ENCODE measurements at regions not wholly inside any gene's neighbourhood (a gene's known extent, or its start where the extent isn't known, plus 50 kb on each side); places are given as distances from the start of the nearest gene placed in this dataset.
A peak's percentile ranks its signal among the peaks of the same experiment; 100 is the strongest.
"Not testable (repeated sequence)": the region's sequence is repeated elsewhere in the genome, so short reads cannot be mapped to it uniquely, and the experiment has no call there.

DNA sequence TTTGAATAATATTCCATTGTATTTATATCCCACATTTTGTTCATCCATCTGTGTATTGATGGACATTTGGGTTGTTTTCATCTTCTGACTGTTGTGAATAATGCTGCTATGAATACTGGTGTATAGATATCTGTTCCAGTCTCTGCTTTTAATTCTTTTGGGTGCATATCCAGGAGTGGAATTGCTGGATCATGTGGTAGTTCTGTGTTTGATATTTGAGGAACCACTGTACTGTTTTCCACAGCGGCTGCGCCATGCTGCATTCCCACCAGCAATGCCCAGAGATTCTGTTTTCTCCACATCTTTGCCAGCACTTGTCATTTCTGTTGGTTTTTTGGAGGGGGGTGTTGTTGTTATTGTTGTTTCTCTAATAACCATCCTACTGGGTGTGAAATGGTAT is 131.6 kb upstream of the KIF26B start:
- no peak for DNase-seq

DNA sequence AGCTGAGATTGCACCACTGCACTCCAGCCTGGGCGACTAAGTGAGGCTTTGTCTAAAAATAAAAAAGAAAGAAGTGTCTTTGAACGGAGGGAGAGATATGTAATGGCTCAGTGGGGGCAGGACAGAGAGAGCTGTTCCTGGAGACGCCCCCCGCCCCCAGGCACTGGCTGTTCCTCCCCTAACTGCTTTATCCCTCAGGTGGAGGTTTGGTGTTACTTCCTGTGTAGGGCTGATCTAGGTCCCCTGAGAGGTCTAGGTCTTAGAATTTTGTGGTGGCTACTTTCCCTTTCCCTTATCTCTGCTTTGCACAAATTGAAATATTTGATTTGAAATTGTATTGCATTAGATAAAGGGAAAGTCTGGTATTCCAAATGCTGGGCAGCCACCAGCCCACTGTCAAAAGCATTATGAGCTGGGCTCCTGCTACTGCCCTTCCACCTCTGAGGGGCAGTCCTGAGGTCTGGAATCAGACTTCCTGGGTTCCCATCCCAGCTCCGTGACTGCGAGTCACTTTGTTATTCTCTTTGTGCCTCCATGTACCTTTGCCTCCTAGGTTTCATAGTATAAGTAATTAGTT is 134.8 kb upstream of the KIF26B start:
- DNase-seq = no peak

DNA sequence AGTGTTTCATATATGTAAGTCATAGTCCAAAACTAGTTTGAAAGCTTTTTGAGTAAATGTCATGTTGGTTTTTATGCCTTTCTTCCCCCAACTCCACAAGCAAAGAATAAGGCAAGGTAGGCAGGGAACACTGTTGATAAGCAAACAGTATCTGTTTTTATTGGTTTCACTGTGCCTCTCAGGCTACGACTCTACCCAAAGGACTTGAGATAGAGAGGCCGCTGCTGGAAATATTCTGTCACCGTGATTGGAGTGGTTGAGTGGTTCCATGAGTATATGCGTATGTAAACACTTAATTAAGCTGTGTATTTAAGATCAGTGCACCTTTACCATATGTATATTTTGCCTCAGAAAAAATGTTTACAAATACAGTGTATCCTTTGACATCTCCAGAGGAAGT is 138.1 kb upstream of the KIF26B start:
- DNase-seq = peak; percentile 79

DNA sequence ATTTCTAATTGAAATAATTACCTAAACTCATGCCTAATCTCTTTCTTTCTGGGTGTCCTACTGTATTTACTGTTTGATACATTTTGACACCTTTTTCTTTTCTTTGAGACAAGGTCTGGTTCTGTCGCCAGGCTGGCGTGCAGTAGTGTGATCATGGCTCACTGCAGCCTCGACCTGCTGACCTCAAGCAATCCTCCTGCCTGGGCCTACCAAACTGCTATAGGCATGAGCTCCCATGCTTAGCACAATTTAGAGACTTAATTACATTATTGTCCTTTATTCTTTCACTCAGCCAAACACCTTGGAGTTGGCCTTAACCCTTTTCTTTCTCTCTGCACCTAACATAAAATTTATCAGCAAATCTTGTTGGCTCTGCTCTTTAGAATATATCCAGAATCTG is 139.8 kb upstream of the KIF26B start:
- DNase-seq = no peak

DNA sequence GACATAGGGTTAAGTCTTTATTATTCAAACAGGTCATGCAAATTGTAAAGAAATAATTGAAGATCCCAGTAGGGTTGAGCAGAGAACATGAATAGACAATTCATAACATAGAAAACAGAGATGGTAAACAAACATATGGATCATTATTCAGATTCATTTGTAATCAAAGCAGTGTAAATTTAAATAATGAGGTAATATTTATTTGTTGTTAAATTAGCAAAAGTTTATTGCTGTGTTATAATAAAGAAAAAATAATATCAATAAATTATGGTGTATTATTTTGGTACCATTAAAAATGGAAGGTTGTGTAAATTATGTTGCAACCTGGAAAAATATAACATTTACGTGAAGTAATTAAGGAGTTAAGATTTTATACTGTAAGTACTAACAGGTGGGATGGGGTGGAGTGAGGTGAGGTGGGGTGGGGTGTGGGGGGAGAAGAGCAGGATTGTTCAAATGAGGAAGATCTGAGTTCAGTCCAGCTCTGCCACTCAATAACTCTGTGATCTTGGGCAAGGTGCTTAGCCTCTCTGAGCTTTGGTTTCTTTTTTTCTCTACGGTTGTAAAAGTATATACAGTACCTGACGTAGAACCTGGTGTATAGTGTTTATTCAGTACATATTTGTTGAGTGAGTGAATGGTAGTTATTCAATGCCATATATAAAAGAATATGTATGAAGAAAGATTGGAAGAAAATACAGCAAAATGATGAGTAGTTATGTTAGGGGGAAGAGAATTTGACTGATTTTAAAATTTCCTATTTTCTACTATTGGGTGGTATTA is 140.3 kb upstream of the KIF26B start:
- no peak for DNase-seq

DNA sequence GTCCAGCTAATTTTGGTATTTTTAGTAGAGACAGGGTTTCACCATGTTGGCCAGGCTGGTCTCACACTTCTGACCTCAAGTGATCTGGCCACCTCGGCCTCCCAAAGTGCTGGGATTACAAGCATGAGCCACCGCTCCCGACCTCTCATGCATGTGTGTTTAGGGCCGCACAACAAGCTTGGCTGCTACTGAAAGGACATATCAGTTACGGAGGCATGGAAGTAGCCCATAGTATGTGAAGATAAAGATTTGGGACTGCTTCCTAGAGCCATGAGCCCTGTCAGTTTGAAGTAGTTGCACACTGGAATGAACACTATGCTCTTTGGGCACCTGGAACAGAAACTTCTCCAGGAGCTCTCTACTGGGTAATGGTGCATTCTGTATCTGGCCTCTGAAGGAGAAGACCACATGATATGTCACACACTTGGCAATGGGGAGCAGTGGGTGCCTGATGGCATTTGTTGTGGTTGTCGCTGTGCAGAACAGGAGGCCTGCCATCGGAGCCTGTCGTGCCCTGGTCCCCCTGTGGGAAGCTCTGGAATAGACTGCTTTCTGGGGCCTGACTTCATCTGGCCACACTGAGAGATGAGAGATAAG is 144.7 kb upstream of the KIF26B start:
- no peak for DNase-seq

DNA sequence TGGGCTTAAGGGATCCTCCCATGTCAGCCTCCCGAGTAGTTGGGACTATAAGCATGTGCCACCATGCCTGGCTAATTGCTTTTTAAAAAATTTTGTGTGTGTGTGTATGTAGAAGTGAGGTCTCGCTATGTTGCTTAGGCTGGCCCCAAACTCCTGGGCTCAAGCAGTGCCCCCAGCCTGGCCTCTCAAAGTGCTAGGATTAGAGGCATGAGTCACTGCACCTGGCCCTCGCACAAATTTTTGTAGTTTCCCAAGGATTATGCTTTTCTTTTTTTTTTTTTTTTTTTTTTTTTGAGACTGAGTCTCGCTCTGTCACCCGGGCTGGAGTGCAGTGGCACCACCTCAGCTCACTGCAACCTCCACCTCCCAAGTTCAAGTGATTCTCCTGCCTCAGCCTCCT is 144.4 kb upstream of the HNRNPU start:
- DNase-seq = no peak

DNA sequence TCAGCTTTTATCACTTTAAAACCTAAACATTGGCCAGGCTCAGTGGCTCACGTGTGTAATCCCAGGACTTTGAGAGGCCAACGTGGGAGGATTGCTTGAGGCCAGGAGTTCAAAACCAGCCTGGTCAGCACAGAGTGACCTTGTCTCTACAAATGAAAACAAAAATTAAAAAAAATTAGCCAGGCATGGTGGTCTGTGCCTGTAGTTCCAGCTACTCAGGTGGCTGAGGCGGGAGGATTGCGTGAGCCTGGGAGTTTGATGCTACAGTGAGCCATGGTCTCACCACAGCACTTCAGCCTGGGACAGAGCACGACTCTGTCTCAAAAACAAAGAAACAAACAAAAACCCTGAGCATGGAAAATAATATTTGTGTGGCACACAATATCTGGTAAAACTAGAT is 143.5 kb upstream of the HNRNPU start:
- DNase-seq = no peak

DNA sequence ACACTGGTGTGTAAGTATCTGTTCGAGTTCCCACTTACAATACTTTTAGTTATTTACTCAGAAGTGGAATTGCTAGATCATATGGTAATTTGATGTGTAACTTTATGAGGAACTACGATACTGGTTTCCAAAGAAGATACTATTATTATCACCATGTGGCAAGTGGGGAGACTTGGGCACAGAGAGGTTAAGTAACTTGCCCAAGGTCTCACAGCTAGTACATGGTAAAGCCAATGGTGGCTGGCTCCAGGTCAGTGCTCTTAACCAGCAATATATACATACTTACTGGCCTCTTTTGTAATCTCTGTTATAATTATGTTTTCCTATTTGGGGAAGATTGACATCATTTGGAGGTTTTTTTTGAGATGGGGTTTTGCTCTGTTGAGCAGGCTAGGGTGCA is 138.9 kb upstream of the HNRNPU start:
- no peak for DNase-seq

DNA sequence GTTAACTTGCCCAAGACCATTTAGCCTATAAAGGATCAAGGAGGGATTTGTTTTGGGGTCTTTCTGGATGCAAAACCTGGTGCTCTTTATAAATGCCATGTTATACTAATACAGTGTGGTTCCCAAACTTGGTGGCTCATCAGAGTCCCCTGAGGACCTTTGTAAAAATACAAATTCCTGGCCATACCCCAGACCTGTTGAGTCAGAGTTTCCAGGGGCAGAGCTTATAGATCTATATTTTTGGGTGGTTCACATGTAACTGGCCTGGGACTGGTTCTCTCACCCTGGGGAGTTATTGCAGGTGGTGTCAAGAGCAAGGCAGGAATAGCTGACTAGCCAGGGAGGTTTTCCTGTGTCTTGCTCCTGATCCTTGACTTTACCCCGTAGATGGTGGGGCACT is 136.9 kb upstream of the HNRNPU start:
- DNase-seq = no peak

DNA sequence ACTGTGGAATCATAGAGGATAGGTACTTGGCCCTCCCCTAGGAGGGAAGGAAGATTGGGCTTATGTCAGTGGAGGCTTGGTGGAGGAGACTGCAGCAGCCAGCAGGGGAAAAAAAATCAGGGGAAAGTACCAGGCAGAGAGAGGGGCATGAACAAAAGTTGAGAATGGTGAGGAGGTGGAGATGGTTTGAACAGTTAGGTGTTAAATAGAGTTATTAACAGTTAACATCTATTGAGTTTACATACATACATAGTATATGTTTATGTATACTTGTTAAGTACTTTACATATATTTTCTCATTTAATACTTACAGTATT is 136.5 kb upstream of the HNRNPU start:
- DNase-seq = no peak

DNA sequence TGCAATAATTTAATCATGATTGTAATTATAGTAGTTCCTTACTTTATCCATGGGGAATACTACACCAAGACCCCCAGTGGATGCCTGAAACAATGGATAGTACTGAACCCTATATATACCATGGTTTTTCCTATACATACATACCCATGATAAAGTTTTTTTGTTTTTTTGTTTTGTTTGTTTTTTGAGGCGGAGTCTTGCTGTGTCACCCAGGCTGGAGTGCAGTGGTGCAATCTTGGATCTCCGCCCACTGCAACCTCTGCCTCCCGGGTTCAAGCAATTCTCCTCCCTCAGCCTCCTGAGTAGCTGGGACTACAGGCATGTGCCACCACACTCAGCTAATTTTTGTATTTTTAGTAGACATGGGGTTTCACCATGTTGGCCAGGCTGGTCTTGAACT is 135.3 kb upstream of the HNRNPU start:
- DNase-seq = not testable (repeated sequence)

DNA sequence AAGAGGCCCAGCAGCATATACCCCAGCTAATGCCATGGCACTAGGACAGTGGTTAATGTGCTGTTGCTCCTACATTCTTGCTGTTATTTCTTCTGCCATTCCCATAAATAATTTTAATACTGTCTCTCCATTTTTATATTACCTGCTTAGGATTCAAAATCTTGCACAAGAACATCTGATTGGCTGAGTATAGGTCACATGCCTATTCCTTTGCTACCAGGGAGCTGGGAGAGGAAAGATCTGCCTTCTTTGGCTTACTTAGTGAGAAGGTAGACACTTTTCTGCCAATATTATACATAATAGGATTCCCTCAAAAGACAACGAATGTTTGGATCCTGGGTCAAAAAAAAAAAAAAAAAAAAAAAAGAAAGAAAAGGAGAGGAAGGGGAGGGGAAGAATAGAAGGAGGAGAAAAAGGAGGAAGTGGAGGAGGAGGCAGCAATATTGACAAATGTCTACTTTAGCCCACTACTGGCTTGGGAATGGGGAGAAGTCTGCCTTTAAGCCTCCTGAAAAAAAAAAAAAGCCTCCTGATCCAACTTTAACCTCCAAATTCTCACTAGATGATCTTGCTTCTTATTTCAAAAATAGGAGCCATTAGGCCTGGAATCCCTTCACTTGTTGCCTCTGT is 134.5 kb upstream of the HNRNPU start:
- DNase-seq = no peak

DNA sequence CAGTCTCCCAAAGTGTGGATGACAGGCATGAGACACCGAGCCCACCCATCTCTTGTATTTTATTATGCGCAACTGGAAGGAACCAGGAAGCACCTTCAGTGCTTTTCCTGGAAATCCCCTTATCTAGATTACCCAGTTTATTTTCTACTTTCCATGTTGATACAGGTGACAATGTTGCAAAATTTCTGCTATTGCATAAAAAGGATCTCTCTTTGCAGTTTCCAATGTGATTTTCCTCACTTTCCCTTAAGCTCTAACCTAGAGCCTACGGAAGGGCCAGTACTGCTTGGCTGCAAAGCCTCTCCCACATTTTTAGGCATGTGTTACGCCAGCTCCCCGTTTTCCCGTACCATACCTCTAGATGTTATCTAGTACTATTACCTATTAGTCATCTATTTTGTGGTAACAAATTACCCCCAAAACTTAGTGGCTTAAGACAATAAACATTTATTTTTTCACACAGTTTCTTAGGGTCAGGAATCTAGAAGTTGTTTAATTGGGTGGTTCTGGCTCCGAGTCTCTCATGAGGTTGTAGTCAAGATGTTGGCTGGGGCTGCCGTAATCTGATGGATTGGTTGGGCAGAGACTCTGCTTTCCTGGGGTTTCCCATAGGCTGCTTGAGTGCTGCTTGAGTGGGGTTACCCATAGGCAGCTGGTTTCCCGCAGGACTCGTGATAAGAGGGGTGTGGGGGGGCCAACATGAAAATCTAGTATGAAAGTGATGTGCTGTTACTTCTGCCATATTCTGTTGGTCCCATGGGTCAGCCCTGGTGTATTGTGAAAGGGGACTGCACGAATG is 131.5 kb upstream of the HNRNPU start:
- DNase-seq = no peak

DNA sequence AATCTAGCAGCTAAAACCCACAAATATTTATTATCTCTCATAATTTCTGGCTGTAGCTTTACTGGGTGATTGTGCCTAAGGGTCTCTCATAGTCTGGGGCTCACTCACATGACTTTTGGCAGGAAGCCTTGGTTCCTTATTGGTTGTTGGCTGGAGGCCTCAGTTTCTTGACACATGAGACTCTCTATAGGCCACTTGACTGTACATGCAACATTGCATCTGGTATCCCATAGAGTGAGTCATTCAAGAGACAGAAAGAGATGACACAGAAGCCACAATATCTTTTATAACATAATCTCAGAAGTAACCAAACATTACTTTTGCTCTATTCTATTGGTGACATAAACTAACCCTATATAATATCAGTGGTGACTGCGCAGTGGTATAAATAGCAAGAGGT is 128.5 kb upstream of the HNRNPU start:
- no peak for DNase-seq

DNA sequence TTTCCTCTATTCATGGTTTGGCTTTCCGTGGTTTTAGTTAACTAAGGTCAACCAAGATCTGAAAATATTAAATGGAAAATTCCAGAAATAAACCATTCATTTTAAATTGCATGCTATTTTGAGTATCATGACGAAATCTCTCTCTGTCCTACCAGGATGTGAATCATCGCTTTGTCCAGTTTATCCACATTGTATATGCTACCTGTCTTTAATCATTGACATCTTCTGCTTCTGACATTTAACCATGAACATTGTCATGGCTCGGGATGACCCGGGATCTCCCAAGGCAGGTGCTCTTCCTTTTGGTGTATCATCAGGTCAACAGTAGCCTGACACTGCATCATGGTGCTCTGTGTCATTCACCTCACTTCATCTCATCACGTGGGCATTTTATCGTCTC is 125.5 kb upstream of the HNRNPU start:
- no peak for DNase-seq

DNA sequence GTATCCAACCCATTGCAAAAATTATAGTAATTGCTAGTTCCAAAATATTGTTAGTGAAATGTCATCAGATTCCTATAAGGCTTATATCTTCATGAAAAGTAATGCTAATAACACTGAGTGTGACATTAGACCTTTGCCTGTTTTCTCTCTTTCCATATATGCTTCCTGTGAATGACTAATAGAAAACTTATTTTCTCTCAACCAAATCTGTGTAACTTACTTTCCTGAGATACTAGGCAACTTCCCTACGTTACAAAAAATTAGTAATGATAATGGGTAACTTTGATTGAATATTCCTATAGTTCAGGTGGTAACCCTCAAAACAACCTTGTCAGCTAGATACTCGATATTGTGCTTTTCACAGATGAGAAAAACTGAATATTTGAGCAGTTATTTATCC is 124.2 kb upstream of the HNRNPU start:
- DNase-seq = no peak

DNA sequence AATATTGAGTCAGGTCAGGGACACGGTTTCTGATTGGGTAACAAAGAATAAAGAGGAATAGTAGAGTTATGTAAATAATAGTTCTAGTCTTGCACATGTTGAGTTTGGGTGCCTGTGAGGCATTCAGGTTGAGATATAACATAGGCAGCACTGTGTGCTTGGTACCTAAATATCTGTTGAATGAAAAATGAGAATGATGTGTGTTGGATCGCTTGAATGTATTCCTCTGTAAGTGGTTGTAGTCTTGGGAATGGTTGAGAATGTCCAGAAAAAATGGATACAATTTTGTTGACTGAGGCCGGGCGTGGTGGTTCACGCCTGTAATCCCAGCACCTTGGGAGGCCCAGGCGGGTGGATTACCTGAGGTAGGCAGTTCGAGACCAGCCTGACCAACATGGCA is 116.3 kb upstream of the HNRNPU start:
- DNase-seq = no peak

DNA sequence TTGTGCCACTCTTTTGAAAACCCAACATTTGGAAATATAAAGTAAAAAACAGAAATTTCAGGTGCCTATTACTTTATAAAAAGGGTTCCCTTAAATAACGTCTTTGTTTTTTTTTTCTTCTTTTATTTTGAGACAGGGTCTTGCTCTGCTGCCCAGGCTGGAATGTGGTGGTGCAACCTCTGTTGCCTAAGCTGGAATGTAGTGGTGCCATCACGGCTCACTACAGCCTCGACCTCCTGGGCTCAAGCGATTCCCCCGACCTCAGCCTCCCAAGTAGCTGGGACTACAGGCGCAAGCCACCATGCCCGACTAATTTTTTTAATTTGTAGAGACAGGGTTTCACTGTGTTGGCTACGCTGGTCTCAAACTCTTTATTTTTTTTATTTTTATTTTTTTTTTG is 110.2 kb upstream of the HNRNPU start:
- no peak for DNase-seq

DNA sequence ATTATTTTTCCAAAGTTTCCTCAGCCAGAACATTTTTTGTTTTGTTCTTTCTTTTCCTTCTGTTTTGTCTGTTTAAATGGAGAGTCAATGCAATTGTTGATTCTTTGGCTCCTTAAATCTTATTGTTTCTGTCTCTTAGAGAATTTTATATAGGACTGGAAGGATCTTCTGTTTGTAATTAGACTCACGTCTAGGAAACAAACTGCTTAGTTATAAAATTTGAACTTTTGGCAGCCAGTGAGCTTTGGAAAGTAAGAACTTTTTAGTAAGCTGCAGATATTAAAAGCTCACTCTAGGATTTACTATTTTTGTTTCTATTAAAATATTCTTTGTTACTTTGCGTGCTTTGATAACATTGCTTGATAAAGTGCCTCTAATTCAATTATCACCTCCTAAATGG is 109.8 kb upstream of the HNRNPU start:
- no peak for DNase-seq

DNA sequence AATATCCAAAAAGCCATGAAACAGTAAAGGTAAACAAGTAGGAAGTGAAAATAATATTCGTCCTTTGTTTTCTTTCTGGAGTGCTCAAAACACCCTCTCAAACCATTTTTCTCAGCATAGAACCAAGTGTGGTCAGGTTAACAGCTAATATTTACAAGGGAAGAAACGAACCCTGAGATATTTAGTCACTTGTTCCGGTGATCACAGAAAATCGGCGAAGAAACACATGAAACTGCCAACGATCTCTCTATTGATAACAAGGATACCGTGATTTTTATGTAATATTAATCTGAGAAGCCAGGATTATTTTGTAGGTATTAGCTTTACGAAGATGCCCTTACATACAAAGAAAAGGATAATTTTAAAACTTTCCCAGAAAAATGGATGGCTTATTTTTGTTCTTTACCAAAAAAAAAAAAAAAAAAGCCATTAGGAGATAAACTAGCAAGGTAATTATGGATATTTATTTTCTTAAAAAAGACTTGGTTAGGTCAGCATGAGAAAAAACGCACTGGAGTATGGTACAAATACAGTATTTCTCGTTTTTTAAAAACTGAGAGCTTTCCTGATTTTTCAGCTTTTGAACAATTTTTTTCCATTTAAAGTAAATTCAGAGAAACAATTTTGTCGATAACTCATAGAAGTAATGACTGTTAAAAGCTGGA is 107.3 kb upstream of the HNRNPU start:
- DNase-seq = no peak

DNA sequence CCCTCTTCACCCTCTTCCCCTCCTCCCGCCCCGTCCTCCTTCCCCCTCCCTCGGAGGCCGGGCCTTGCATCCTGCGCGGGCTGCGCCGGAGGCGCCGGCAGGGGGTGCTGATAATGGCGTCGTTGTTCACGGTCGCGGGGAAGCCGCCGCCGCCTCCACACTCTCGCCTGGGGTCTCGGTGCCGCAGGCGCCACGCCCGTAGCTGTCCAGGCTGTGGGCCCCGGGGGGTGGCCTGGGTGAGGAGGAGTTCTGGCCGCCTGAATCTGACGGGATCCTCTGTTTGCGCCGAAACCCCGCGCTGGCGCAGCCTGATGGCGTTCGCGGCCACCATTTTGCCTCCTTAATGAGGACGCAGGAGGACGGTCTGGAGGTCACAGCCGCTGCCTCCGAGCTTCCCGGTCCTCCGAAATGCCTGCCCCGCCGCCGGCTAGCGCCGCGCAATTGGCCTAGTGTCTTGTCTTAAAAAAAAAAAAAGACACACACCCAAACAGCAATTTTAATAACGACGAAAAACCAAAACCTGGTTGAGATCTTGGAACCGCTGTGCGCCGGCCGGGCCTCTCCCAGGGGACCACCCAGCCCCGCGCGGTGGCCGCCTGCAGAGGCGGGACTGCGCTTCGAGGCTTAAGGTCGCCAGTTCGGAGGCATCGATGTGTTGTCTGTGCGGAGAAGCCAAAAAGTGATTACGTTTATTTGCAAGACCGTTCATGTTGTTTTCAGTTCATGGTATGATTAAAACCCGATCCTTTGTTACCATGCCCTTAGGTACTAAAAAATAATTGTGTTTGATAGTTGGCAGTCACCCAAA is 106.6 kb upstream of the HNRNPU start:
- DNase-seq = peak; percentile 99

Data from NCI-H1436 (cell line).